ENCODE measurements at regions not wholly inside any gene's neighbourhood (a gene's known extent, or its start where the extent isn't known, plus 50 kb on each side); places are given as distances from the start of the nearest gene placed in this dataset.

- TF ChIP-seq, protein P1, sequence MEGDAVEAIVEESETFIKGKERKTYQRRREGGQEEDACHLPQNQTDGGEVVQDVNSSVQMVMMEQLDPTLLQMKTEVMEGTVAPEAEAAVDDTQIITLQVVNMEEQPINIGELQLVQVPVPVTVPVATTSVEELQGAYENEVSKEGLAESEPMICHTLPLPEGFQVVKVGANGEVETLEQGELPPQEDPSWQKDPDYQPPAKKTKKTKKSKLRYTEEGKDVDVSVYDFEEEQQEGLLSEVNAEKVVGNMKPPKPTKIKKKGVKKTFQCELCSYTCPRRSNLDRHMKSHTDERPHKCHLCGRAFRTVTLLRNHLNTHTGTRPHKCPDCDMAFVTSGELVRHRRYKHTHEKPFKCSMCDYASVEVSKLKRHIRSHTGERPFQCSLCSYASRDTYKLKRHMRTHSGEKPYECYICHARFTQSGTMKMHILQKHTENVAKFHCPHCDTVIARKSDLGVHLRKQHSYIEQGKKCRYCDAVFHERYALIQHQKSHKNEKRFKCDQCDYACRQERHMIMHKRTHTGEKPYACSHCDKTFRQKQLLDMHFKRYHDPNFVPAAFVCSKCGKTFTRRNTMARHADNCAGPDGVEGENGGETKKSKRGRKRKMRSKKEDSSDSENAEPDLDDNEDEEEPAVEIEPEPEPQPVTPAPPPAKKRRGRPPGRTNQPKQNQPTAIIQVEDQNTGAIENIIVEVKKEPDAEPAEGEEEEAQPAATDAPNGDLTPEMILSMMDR (IDR thresholded peaks at IDR 0.05), result no peak
- TF ChIP-seq POLR2A (IDR thresholded peaks at IDR 0.05), result no peak
- TF ChIP-seq EP300 (IDR thresholded peaks at IDR 0.05), result no peak
Measured at GRCh38 chr10:36393801-36394200, 731.6 kb upstream of the ANKRD30A start.
